NCI-H2171 (cell line): ENCODE measurements at regions not wholly inside any gene's neighbourhood (a gene's known extent, or its start where the extent isn't known, plus 50 kb on each side); places are given as distances from the start of the nearest gene placed in this dataset.
A peak's percentile ranks its signal among the peaks of the same experiment; 100 is the strongest.

Experiments
- DNase-seq: peaks from one replicate; lab custom pipeline; 2025; lab: John Stamatoyannopoulos, UW

- DNase-seq = no peak
Measured at GRCh38 chr5:159758189-159758588, 158.1 kb upstream of the ADRA1B start.

- no peak for DNase-seq
Measured at GRCh38 chr5:159759791-159760290, 156.4 kb upstream of the ADRA1B start.

DNA sequence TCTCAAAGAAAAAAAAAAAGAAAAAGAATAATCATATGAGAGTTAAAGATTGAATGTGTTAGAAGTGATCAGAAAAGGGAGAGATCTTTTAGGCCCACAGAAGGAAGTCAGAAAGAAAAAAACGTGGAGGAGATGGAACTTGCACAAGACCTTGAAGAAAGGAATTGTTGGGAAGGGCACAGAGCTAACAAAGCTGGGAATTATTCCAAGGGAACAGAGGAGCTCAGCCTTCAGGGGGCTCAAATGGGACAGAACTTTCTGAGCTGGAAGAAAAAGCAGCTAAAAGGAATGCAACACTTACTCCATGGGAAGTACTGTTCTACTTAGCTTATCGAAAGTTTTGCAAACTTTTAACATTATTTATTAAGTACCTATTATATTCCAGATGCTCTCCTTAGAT, 153.4 kb upstream of the ADRA1B start:
- no peak for DNase-seq

- no peak for DNase-seq
Measured at GRCh38 chr5:159763562-159763961, 152.7 kb upstream of the ADRA1B start.

GRCh38 chr5:159764283-159765134, 151.8 kb upstream of the ADRA1B start:
- DNase-seq = no peak

DNA sequence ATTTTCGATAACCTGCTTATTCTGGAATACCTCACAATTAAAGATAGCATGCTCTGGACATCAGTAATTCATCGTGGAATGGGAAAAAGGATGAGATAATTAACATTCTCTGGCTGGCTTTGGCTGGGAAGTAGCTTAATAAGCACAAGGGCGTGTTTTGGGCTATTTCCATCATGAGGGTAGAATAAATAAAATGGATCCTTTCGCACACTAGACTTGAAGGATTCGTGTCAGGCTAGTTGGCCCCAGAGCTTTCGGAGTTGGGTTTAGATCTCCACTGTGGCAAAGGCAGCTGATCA, 151.2 kb upstream of the ADRA1B start:
- no peak for DNase-seq

DNA sequence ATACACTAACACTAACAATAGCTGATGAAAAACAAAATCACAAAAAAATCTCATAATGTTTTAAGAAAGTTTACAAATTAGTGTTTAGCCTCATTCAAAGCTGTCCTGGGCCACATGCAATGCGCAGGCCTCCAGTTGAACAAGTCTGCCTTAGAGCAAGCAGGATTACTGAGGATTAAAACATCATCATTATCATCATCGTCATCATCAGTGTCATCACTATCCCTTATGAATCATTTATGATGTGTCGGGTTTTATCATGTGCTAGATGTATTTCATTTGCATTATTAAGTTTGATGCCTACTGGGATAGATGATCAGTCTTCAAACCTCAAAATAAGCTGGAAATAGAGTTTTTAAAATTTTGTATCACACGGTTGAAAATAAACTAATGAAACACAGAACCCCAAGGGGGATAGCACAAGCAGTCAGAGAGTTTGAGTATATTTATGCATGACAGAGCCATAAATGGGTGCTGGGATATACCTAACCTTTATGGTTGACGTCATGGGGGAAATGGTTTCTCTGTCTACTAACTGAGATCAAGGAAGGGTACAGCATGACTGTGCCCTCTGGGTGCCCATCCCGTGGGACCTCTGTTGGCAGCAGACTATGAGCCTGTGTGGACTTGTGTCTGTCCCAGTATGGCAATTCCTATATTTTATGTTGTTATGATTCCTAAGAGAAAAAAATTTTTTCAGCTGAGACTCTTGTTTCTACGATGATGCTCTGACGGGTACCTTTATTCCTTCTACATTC, 150.3 kb upstream of the ADRA1B start:
- no peak for DNase-seq

DNA sequence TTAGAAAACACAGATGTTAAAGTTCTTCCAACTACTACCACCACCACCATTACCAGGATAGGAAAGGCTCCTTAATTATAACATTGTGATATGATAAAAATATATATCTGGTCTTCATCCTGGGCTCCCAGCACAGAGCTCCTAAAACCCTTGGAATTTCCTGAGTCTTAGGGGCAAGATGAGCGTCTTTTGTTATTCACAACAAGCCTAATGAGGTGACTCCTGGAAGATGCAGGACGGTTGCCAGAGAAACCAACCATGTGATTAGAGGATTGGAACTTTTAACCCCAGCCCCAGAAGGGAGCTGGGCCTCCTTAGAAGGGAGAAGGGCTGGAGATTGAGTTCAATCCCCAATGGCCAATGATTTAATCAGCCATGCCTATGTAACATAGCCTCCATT, 148.0 kb upstream of the ADRA1B start:
- no peak for DNase-seq

DNA sequence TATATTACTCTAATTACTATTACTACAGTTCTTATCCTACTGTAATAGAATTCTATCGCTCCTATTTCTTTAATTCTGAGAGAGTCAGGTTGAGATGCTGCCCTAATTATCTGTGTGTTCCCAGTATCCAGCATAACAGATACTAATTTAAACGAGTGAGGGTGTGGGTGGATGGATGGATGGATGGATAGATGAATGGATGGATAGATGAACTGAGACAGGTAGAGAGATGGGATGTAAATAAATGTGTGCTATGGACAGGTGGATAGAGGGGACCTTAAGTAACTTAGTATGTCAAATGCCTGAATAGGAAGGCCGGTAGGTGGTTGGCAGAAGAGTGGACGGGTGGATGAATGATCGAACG, 143.6 kb upstream of the ADRA1B start:
- no peak for DNase-seq

DNA sequence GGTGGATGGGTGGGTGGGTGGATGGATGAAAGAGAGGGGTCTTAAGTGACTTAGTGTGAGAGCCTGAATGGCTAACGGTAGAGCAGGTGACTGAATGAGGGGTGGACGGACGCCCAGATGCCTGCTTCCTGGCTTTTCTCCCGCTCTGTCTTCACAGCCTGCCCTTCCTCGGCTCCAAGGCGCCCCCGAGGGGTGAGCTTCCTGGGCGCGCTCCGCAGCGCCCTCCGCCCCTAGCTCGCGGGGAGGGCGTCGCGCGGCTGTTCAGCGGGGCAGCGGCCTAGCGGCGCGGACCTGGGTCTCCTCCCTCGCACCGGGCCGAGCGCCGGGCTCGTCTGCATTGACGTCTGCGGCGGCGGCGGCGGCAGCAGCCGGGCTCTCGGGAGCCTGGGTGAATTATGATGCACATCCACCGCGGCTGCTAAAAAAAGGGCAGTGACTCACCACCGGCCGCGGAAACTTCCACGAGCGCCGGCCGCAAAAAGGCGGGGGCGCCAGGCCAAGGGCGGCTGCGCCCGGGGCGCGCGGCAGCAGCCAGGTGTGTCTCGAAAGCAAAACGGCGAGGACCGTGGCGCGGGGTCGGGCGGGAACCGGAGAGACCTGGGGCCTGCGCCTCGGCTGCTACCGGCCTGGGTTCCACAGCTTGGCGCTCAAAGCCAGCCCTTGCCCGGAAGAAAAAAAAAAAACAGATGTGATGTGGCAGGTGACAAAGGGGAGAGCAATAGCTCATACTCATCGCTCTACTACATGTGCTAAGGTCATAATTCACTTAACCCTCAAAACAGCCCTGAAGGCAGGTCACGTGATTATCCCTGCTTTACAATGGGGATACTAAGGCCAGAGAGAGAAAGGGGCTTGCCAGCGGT, 143.0 kb upstream of the ADRA1B start:
- no peak for DNase-seq

- DNase-seq = no peak
Measured at GRCh38 chr5:159774476-159775031, 141.7 kb upstream of the ADRA1B start.

GRCh38 chr5:159775890-159776289, 140.4 kb upstream of the ADRA1B start:
- DNase-seq = no peak

GRCh38 chr5:159777049-159777660, 139.1 kb upstream of the ADRA1B start:
- DNase-seq = peak; percentile 32

- DNase-seq = no peak
Measured at GRCh38 chr5:159779481-159779880, 136.8 kb upstream of the ADRA1B start.

GRCh38 chr5:159780246-159780645, 136.0 kb upstream of the ADRA1B start:
- no peak for DNase-seq

GRCh38 chr5:159781626-159782157, 134.6 kb upstream of the ADRA1B start:
- DNase-seq = no peak

DNA sequence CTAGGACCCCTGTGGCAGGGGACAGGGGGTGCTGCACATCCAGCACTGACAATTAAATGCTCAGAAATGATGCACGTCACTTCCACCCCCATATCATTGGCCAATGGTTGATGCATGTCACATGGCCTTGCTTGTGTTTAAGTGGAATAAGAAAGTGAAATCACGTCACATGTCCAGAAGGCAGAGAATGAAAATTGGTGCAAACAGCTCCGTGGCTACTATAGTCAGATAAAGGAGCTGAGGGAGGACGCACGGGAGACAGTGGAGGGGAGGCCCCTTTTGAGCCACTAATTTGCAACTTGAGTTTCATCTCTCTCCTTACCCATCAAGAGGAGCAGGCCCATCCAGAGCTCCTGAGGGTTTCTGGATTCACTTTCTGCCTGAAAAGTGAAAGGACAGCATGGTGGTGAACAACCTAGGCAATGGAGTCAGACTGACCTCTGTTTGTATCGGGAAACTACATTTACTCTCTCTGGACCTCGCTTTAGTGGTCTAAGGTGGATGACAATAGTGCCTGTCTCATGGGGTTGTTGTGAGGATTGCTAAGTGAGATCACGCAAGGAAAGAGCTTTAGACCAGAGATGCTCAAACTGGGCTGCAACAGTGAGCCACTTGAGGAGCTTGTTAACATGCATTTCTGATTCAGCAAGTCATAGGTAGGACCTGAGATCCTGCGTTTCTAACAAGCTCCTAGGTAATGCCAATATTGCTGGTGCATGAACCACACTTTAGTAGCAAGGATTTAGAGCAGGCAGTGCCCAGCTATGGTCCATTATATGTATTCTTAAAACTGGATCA, 133.9 kb upstream of the ADRA1B start:
- DNase-seq = no peak

DNA sequence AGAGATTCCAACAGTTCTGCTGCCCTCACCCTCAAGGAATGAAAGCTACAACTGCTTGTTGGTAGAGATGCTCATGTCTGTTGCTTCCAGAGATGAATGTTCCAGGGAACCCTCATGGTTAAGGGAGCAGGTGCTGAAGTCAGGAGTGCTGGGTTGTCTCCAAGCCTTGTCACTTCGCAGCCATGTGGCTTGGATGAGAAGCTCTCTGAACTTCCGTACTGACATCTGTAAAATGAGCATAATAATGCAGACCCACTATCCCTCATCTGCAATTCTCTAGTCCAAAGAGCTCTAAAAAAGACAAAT, 133.3 kb upstream of the ADRA1B start:
- no peak for DNase-seq

DNA sequence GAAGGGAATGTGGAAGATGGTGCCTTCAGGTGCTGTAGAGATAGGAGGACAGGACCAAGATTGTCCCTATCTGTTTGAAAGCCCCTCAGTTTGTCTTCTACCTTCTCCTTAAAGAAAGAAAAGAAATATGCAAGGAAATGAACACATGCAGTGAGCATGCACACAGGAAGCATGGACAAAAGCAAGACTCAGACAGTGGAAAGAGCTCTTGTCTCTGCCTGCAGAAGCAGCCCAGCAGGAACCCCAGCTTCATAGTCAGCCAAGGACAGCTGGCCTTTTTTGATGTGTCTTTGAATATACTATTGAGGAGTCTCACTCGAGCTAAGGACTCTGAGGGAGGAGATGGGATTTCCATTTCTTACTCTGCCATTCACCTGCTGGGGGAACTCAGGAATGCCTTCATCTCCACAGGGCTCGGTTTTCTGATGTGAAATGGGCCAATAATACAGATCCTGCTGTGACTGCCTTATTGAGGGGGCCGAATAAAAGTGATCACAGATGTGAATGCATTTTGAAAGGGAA, 132.5 kb upstream of the ADRA1B start:
- no peak for DNase-seq

GRCh38 chr5:159784993-159785392, 131.3 kb upstream of the ADRA1B start:
- DNase-seq = no peak

GRCh38 chr5:159785656-159786055, 130.6 kb upstream of the ADRA1B start:
- DNase-seq = no peak
